Forelimb muscle (tissue), 1 donor: ENCODE measurements at regions not wholly inside any gene's neighbourhood (a gene's known extent, or its start where the extent isn't known, plus 50 kb on each side); places are given as distances from the start of the nearest gene placed in this dataset.
"Not testable (repeated sequence)": the region's sequence is repeated elsewhere in the genome, so short reads cannot be mapped to it uniquely, and the experiment has no call there.

Source experiments
- DNase-seq: peaks from one replicate; pipeline ENCODE4 v3.0.0-alpha.2; 2013; ENCODE audit warnings: low read depth

- no peak for DNase-seq
Measured at GRCh38 chr4:160347197-160347596, 1244.3 kb downstream of the RAPGEF2 start.

- no peak for DNase-seq
Measured at GRCh38 chr4:160350944-160351343, 1248.1 kb downstream of the RAPGEF2 start.

- no peak for DNase-seq
Measured at GRCh38 chr4:160352637-160353036, 1249.8 kb downstream of the RAPGEF2 start.

GRCh38 chr4:160353548-160353947, 1250.7 kb downstream of the RAPGEF2 start:
- DNase-seq = peak; percentile 11

- no peak for DNase-seq
Measured at GRCh38 chr4:160362478-160362877, 1259.6 kb downstream of the RAPGEF2 start.

- no peak for DNase-seq
Measured at GRCh38 chr4:160364217-160364616, 1261.3 kb downstream of the RAPGEF2 start.

- not testable (repeated sequence) for DNase-seq
Measured at GRCh38 chr4:160364665-160365064, 1261.8 kb downstream of the RAPGEF2 start.

- not testable (repeated sequence) for DNase-seq
Measured at GRCh38 chr4:160365383-160365782, 1262.5 kb downstream of the RAPGEF2 start.

- DNase-seq = no peak
Measured at GRCh38 chr4:160370046-160370445, 1267.2 kb downstream of the RAPGEF2 start.

GRCh38 chr4:160371446-160371845, 1268.6 kb downstream of the RAPGEF2 start:
- no peak for DNase-seq

GRCh38 chr4:160372390-160372789, 1269.5 kb downstream of the RAPGEF2 start:
- DNase-seq = no peak

GRCh38 chr4:160373911-160374310, 1271.0 kb downstream of the RAPGEF2 start:
- DNase-seq = no peak

- DNase-seq = no peak
Measured at GRCh38 chr4:160375772-160376452, 1273.0 kb downstream of the RAPGEF2 start.

- no peak for DNase-seq
Measured at GRCh38 chr4:160386846-160387245, 1284.0 kb downstream of the RAPGEF2 start.

GRCh38 chr4:160399826-160400225, 1296.9 kb downstream of the RAPGEF2 start:
- no peak for DNase-seq

GRCh38 chr4:160403081-160403480, 1300.2 kb downstream of the RAPGEF2 start:
- no peak for DNase-seq

- DNase-seq = no peak
Measured at GRCh38 chr4:160406263-160406825, 1303.5 kb downstream of the RAPGEF2 start.

GRCh38 chr4:160414496-160414895, 1311.6 kb downstream of the RAPGEF2 start:
- DNase-seq = no peak

GRCh38 chr4:160423879-160424451, 1321.1 kb downstream of the RAPGEF2 start:
- DNase-seq = no peak

- no peak for DNase-seq
Measured at GRCh38 chr4:160426233-160426632, 1323.4 kb downstream of the RAPGEF2 start.

GRCh38 chr4:160450876-160451275, 1348.0 kb downstream of the RAPGEF2 start:
- DNase-seq = no peak

- DNase-seq = not testable (repeated sequence)
Measured at GRCh38 chr4:160481696-160482690, 1379.1 kb downstream of the RAPGEF2 start.
